Stimulated activated CD8-positive, alpha-beta memory T cell treated with anti-CD3 and anti-CD28 coated beads, Interleukin-15, amount 100 ng/mL, for 4 hours (primary cell): ENCODE measurements at regions not wholly inside any gene's neighbourhood (a gene's known extent, or its start where the extent isn't known, plus 50 kb on each side); places are given as distances from the start of the nearest gene placed in this dataset.
"Not testable (repeated sequence)": the region's sequence is repeated elsewhere in the genome, so short reads cannot be mapped to it uniquely, and the experiment has no call there.

Source experiments
- DNase-seq, 2 donors: peaks; one replicate each; pipeline ENCODE4 v3.0.0-alpha.2; 2020; ENCODE audit warnings: low read depth in 2 of 2

DNA sequence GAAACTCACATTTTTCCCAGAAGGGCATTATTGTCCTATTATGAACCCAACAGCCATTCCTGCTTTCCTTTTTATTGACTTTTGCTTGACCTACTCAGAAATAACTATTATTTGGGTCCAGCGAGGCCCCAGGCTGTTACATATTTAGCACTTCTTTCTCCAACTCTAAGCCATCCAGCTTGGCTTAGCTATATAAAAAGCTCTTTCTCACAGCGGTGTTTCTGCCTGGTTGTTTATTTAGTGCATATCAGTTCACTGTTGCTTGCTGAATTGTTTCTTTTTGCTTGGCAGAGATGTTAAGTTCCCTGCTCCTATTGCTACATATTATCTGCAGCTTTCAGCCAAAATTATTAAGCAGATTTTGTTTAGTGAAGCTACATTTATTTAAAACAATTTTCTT is 1156.8 kb upstream of the SEMA6A start:
- DNase-seq = no peak

DNA sequence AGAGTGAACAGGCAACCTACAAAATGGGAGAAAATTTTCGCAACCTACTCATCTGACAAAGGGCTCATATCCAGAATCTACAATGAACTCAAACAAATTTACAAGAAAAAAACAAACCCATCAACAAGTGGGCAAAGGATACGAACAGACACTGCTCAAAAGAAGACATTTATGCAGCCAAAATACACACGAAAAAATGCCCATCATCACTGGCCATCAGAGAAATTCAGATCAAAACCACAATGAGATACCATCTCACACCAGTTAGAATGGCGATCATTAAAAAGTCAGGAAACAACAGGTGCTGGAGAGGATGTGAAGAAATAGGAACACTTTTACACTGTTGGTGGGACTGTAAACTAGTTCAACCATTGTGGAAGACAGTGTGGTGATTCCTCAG is 1146.2 kb upstream of the SEMA6A start:
- DNase-seq = not testable (repeated sequence)

DNA sequence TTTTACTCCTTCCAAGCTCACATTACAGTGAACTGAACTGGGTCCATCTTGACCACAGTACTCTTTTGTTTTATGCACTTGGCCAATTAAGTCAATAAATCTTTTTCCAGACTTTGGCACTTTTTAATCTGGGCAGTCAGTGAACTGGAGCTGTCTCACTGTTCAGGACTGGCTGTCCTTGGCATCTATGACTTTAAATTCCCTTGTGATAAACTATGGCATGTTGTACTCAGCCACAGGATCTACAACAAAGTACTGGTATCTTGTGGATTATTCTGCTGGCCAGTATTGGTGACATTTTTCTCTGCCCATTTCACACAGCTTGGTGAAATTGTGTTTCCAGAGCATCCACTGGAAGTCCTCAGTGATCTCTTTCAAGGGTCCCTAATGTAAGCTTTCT is 1144.8 kb upstream of the SEMA6A start:
- DNase-seq = no peak

DNA sequence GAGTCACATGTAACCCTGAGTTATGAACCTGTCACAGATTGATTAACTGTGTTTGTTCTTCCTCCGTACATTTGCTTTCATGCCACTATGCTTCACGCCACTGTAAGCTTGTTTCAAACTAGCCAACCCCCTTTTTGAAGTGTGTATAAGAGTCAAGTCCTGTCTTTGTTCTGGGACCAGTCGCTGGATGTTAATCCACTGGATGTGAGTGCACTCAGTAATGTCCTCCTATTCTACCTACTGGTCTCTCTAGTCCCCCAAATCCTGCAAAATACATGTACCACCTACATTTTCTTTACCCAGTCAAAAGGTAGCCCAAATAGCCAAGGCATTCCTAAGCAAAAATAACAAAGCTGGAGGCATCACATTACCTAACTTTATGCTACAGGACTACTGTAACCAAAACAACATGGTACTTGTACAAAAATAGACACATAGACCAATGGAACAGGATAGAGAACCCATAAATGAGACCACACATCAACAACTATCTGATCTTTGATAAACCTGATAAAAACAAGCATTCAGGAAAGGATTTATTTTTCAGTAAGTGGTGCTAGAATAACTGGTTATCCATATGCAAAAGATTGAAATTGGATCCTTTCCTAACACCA is 1139.1 kb upstream of the SEMA6A start:
- DNase-seq = no peak

DNA sequence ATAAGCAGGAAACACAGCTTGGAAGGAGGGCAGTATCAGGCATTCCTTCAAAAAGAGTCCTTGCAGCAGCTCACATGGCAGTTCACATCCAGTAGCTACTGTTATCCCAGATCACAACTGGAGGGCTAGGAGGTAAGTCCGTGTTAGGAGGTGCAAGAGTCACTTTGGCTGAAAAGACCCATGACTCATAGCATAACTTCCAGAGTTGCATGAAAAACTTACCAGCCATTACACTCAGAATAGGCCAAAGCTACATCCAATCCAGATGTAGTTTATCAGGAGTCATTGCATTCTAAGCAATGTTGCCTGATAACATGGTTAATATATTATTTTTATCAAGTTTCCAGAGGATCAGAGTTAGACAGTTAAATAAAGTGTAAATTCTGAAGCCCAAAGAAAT is 1126.4 kb upstream of the SEMA6A start:
- DNase-seq = no peak

DNA sequence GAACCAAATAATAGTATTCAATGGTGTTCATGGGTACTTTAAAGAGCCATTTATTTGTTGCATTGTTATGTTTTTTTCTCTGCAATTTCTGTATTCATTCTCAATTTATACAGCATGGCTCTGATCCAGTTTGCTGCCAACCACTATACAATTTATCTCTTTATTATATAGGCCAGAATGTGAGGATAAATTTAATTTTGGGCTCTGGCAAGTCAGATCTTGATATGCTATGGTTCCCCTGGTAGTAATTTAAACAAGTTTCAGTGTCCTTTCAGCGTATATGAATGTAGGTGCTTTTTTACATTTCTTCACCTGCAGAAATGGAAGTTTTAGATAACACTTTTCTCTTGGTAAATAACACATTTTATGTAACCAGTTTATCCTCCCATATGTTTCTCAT is 1118.0 kb upstream of the SEMA6A start:
- no peak for DNase-seq

DNA sequence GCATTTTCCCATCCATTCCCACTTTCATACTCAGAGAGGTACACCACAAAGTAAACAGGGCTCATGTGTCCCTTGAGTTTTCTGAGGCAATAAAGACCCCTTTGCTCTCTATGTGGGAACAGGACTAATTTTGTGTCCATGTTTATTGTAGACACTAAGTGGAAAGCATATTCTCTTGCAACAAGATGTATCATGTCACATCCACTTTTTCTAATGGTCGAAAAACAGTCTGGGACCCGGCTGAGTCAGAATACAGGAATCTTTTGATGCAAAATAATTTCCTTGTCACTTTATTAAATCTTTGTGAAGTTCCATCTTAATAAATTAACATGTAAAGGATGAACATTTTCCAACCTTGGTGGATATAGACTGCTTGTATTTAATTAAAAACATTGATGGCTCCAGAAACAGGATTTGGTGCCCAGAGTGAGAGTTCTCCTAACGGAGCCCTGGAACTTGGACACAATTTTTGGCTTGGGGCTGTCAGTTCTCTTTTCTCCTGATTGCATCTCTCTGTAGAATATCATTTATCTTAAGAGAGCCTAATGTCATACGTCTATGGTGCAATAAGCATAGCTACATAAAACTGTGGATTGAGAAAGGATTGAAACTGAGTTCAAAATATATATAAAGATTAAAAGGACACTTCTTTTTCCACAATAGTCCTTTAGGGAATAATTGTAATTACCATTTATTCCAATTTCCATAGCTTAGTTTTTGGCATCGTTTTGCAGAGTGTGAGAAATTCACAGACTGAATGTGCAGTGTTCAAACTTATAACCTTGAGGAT is 1116.7 kb upstream of the SEMA6A start:
- no peak for DNase-seq

DNA sequence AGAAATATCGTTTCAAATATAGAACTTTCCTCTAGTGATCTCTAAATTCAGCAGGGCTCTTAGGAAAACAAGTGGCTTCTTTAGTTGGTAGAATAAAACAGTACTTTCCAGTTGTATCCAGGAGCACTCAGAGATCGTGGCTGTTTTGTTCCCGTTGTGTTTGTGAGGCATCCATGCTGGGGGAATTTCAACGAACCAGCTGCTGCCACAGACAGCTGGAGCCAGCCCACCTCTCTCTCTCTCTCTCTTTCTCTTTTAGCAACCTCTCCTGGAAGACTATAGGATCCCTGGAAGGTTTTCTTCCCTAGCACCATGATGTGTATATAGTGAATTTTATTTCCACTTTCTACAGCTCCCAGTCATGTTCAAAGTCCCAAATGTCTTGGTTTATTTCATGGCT is 1116.0 kb upstream of the SEMA6A start:
- DNase-seq = no peak

DNA sequence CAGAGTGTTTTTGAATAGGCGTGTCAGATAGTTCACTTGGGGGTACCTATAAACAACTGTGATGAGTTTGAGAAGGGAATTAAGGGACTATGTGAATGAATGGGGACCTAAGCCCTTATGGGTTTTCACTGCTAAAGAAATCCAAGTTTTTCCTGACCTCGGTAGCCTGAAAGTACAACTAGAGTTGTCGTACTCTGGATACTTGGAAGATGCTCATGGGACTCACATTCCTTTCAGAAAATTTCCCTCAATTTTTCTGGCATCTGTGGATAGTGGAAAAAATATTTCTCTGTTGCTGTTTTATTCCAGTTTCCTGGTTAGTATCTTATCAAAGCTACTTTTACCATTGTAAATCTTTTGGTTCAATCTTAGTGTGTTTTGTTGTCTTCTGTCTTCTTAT is 1112.3 kb upstream of the SEMA6A start:
- DNase-seq = no peak

DNA sequence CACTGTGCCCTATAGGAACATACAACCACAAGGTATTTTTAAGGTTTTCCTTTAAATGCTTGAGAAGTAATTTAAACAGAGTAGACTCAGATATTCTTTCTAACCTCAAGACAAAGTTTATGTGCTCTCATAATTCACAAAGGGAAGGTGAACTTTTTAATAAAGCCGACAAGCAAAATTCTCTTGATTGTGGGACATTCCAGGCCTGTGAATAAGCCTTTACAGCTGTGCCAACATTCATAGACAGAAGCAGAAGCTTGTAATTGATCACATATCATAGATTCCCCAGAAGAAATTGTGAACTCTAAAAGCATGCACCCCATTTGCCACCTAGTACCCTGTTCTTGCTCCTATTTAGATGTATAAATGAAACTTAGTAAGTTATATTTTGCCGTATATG is 1107.8 kb upstream of the SEMA6A start:
- no peak for DNase-seq

DNA sequence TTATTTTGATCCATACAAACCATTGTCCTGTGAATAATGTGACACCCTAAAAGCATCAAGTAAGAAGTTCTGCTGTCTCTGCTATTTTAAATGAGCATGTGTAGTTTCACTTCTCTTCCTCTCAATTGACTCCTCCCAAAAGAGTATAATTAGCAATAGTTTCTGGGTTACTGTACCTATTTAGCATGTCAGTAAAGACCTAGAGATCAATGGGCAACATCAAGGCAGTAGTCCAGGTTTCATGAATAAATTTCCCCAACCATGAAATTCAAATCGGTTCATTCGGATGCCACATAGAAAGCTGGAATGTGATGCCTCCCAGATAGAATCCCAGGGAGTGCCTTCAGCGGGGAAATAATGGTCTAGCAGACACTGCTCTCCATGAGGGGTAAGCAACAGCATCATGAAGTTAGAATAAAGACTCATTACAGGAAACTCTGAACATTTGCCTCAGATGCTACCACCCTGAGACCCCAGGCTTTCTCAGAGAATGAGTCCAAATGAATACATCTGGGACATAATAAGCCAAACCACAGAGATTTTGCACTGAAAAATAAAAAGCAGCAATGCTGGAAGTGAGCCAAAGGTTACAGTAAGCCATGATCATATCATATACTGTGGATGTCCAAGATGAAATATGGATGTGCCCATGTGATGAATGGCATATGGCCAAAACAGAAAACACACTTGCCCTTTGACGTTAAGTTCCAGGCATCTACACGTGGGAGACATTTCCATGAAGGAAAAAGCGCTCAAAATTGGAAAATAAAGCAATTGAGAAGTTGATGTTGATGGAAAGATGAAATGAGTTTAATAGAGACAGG is 1107.0 kb upstream of the SEMA6A start:
- no peak for DNase-seq

DNA sequence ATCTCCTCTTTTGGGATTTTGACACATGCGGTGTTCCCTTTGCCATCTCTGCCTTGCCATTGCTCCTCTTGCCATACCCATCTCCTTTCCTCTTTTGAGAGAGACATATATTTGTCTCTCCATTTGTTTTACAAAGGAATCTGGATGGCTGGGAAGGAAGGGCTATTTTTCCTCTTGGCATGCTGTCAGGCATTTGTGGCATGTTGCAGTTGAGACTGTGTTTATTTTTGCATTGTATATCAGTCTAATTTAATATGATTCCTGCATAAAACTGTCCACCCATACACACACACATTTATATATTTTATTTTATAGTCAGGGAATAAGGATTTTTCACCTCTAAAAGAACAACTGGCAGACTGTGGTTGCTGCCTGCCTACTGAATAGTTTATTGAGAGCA is 1105.8 kb upstream of the SEMA6A start:
- no peak for DNase-seq

DNA sequence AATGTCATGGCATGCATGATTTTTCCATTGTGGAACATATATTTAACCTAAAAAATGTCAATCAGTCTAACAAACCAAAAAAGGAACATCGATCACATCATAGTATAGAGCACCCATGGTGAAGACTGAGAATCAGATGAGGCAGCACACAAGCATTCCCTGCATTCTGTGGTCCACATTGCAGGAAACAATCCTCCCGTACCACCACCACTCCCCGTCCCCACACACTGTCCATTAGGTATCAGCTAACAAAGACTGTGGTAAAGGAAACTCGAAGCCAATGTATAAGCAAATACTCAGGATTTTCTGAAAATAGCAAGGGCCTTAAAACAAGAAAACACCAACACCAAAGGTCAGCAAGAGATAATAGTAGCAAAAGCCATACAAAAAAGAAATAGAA is 1104.4 kb upstream of the SEMA6A start:
- no peak for DNase-seq

DNA sequence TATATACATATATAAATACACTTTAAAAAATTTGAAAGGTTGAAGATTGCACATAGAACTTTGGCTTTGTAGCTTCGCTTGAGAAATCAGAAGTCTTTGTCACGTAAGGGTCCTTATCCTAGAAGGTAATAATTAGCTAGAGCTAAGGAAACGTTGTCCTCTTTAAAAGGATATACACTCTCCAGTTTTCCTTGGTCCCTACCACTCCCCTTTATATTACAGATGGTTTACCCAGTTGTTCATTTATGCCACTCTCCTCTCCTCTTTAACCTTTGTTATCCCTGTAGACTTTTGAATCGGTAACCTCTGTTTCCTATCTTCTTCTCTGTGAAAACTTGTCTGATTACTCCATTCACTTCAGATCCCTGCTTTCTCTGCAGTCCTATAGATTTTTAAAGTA is 1101.0 kb upstream of the SEMA6A start:
- DNase-seq = no peak

DNA sequence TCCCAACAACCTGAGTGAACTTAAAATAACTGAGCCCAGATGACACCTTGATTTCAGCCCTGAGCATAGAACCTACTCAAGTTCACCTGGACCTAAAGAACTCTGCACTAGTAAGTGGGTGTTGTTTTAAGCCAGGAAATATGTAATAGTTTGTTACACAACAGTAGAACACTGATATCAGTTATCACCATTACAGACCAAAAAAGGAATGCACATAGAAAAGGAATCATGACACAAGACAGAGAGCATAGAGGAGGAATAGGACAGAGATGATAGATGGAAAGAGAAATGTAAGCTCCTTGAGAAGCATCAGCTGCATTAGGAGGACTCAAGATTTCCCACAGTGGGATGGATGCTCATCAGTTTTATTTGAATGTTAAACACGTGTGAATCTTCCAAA is 1096.9 kb upstream of the SEMA6A start:
- no peak for DNase-seq

DNA sequence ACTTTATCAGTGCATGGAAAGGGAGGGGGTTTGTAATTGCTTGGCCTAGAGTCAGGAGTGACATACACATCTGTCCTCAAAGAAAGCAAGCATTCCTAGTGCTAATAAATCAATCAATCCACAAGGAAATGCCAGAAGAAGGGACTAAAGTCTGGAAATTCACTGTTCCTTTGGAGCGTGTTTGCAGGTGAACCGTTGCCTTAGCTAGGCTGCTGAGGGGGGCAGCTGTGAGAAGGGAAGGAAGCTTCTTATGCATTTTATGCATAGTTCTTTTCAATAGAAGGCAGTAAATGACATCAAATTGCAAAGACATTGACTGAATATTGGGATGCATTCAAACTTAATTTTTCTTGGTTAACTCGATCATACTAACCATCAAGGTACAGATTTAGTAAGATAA is 1092.5 kb upstream of the SEMA6A start:
- DNase-seq = no peak

DNA sequence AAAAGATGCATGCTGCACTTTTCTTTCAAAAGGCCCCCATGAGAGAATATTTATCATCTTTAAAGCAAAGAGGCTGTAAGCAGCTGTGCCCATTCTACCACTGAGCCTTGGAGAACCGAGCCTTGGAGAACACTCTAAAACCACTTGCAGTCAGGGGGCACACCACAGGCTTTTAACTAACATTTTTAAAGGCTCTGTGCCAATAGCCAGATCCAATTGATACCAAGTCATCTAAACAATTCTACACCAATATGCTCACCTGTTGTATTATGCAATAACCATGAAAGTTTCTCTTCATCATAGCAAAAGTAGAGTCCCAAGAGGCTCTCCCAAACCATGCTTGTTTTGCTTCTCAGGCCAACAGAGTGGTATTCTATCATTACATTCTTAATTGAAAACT is 1090.5 kb upstream of the SEMA6A start:
- DNase-seq = no peak

DNA sequence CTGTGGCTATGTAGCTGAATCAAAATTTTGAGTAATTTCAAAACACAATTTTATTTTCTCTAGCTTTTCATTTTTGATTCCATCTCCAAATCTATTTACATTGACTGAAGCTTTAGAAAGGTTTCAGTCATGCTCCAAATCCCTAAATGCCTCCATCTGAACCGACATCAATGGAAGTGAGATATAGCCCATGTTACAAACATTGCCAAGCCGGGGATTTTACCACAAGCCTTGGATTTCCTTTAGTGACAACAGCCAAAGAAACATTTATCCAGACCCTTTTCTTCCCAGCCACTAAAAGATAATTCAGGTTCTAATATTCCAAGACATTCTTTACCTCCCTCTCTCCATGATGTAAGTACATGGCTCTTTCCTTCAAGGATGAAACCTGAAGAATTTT is 1087.7 kb upstream of the SEMA6A start:
- DNase-seq = no peak

DNA sequence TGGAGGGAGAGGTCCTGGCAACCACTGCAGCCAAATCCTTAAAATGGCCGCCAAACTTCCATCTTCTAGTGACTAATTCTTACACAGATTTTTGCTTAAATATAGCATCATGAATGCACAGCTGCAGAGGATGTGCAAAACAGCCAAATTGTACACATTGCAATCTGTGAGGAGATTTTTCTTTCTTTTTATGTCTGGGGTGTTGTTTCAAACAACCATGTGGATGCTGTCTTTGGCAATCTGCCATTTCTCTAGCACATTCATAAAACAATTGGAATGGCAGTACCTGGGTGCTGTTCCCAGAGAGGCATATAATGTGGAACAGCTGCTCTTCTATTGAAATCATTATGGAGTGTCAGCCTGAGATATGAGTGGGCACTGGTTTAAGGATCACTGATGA is 1082.9 kb upstream of the SEMA6A start:
- DNase-seq = no peak

DNA sequence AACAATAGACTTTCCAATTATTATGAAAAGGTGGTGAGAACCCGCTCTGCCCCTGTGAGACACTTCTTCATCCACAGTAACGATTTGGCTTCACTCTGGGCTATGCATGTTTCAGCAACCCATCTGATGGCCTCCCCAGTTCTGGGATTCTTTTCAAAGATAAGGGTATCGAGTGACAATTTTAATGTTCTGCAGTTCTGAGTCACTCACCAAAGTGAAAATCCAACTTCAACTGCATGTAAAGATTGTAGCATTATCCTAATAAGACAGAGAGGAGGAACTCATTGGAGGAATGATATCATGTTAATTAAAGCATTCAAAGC is 1078.3 kb upstream of the SEMA6A start:
- no peak for DNase-seq

DNA sequence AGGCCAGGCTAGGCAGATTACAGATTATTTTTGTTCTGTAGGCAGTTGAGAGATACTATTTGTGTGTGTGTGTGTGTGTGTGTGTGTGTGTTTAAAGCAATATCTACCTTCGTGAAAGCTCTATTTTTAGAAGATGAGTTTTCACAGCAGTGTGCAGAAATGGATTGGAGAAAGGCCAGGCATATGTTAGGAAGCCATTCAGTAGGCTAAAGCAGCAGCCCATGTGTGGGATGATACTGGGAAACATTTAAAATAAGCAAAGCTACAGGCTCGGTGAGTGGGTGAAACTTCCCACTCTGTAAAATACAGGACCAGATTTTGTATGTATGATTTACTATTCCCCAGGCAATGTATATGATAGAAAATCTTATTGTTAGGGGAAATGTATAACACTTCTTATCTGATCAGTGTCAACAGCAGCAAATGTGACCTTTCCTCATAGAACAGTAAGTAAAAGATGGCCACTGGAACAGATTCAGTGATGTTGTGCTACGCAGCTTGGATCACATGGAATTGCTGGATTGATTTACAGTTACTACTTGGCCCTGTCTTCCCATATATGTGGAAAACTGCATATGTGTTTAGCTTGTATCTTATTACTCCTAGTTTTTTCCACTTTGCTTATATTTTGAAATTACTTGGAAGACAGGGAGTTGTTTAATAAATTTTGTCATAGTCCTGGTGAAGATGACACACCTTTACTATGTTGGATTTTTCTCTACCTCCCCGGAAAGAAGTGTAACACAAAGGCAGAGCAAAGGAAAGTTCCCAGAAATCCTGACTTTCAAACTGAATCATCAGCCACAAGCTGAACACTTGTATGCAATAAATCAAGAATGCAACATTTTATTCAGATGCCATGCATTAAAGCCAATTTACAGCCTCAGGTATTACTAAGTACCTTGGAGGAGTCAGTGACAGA is 1077.7 kb upstream of the SEMA6A start:
- DNase-seq = no peak

DNA sequence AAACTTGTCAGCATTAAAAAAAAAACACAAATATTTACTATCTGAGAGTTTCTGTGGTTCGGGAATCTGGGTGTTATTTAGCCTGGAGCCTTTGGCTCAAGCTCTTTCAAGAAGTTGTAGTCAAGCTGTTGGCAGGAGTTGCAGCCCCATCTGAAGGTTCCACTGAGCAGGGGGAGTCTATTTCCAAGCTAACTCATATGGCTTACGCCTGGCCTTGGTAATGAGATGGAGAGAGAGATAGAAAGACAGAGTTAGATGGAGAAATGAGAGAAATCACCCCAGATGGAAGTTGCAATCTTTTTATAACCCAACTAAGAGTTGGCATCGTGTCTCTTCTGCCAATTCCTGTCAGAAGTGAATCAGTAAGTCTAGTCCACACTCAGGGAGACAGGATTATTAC is 1075.2 kb upstream of the SEMA6A start:
- DNase-seq = no peak
